Iris pigment epithelial cell (primary cell): ENCODE measurements at regions not wholly inside any gene's neighbourhood (a gene's known extent, or its start where the extent isn't known, plus 50 kb on each side); places are given as distances from the start of the nearest gene placed in this dataset.

ENCODE experiments used
- DNase-seq: peaks from one replicate; pipeline ENCODE4 v3.0.0-alpha.2; 2011; ENCODE audit warnings: low read depth

- DNase-seq = no peak
Measured at GRCh38 chr6:169965657-169966311, 214.4 kb downstream of the ERMARD start.

- DNase-seq = no peak
Measured at GRCh38 chr6:169965239-169965638, 213.8 kb downstream of the ERMARD start.

DNA sequence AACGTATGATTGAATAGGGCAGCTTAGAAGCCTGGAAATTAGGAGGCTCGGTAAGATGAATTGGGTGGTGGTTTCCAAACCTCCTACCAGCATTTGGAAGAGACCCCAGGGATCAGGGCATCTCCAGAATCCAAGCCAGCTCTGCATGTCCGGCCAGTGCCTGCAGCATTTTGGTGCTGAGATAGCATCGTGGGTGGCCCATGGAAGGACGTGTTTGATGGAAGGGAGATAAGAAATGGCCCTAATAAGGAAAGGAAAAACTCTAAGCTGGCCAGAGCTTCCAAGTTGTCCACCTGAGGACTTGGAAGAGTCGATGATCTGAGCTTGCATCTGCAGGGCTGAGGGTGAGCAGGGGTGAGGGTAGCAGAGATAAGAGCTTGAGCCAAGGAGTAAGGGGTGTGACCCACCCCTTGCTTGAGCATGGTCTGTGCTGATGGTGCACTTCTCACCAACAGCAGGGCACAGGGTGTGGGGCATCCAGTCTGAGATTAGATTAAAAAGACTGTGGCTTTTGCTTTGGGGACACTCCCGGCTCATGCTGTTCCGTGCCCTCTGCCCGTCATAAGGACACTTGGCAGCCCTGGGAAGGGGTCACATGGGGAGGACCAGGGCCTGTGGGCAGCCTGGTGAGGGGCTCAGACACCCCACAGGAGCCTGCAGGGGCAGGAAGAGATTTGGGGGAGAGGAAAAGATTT is 213.2 kb downstream of the ERMARD start:
- no peak for DNase-seq

DNA sequence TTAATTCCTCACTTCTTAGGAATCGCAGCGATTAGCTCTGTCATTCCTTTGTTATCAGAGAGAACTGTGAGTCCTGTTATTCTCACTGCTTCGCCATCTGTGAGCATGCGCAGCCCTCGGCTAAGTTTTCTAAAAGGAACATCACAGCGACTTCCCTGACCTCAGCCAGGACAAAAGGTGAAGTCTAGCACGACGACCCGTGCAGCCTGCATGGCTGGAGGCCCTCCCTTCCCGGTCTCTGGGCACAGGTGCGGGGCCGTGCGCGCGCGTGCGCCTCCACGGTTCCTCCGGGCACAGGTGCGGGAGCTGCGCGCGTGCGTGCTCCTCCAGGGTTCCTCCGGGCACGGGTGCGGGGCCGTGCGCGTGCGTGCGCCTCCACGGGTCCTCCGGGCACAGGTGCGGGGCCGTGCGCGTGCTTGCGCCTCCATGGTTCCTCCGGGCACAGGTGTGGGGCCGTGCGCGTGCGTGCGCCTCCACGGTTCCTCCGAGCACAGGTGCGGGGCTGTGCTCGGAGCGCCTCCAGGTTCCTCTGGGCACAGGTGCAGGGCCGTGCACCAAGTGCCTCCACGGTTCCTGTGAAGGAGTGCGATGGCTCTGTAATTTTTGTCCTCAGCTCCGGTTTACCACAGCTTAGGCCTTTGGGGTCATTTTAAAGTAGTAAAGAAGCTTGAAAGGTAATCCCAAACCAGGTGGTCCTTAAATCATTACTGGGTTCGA is 212.3 kb downstream of the ERMARD start:
- no peak for DNase-seq

GRCh38 chr6:169962604-169963469 is 211.4 kb downstream of the ERMARD start:
- no peak for DNase-seq

DNA sequence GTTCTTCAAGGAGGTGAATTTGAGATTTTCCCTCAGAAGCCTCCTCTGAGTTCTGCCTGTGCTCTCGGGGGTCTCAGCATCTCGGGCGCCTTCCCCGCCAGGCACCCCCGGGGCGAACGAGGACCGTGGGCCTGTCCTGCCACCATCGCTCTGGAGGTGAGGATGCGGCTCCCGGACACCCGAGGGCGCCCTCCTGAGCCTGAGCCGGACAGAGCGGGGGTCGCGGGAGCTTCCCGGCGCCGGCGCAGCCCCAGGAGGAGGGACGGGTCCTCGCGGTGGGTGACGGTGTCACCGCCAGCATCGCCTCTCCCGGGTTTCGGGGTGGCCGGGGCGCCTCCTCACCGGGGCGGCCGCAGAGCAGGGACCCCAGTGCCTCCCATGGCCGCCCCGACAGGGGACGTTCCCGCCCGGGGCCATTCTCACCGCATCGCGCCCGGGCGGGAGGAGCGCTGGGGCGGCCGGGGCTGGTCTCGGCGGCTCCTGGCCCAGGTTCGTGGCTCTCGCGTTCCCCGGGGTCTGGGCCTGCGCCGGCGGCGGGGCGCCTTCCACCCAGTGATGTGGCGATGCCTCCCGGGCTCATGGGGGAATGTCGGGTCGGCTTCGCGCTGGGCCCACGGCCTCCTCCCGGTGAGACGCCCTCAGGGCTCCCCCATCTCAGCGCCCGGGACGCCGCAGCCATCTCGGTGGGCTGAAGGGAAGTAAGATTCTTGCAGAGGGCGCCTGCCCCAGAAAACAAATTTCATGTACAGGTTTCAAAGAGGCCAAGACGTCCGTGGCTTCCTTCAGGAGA is 210.5 kb downstream of the ERMARD start:
- no peak for DNase-seq

DNA sequence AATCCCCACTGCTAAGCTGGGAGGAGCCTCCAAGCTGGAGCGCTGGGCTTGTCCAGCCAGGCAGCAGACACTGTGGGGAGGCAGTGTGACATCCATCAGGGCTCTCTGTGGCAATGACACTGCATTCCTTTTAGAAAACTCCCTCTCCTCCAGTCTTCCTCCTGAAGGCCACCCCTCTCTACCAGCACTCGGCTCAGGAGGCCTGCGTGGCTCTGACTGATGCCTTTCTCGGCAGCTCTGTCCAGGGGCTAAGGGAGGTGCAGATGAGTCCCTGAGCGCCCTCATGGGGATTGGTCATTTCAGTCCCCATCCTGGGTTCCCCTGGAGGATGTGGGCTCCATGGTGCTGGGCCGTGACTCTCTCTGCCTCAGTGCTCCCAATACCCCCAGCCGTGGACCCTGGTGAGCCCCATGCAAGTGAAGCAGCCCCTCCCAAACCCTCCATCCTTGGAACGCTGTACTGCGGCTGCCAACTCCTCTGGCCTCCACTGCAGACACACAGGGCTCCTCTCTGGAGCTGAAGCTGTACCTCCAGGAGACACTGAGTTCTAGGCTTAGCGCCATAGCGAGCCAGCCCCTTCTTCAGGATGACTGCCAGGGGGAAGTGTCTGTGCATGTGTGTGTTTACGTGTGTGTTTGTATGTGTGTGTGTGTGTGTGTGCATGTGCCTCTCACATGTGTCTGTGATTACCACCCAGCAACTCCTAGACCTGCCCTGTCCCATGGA is 209.6 kb downstream of the ERMARD start:
- no peak for DNase-seq

- no peak for DNase-seq
Measured at GRCh38 chr6:169960521-169960885, 209.1 kb downstream of the ERMARD start.

GRCh38 chr6:169960003-169960344 is 208.6 kb downstream of the ERMARD start:
- no peak for DNase-seq

GRCh38 chr6:169959136-169960002 is 207.9 kb downstream of the ERMARD start:
- no peak for DNase-seq

DNA sequence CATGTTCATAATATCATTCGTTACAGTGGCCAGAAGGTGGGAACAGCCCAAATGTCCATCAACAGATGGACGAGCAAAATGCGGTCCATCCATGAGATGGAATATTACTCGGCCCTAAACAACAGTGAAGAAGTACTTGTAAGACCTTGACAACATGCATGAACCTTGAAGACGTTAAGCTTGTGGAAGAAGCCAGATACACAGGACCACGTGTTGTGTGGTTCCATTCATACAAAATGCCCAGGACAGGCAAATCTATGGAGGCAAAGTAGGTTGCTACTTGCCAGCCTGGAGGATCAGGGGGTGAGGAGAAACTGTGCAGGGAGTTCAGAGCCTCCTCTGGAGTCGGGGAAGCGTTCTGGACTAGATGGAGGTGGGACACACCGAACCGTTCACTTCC is 207.1 kb downstream of the ERMARD start:
- DNase-seq = no peak

- no peak for DNase-seq
Measured at GRCh38 chr6:169957351-169957963, 206.0 kb downstream of the ERMARD start.

- DNase-seq = no peak
Measured at GRCh38 chr6:169956580-169956979, 205.2 kb downstream of the ERMARD start.

- no peak for DNase-seq
Measured at GRCh38 chr6:169955731-169956437, 204.5 kb downstream of the ERMARD start.

- DNase-seq = no peak
Measured at GRCh38 chr6:169954977-169955376, 203.6 kb downstream of the ERMARD start.

DNA sequence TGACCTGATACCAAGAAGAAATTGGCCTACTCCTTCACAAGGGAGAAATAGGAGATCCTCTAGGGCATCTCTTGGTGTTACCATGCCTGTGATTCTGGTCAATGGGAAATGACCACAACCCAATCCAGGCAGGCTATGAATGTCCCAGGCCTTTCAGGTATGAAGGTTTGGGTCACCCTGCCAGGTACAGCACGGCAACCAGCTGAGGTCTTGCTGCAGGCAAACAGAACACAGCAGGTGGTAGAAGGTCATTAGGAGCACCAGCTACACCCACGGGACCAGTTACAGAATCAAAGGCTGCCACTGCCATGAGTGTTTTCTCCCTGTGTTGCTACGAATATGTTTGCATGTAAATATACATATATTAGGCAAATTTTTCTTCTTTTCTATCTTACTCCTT is 202.3 kb downstream of the ERMARD start:
- no peak for DNase-seq

DNA sequence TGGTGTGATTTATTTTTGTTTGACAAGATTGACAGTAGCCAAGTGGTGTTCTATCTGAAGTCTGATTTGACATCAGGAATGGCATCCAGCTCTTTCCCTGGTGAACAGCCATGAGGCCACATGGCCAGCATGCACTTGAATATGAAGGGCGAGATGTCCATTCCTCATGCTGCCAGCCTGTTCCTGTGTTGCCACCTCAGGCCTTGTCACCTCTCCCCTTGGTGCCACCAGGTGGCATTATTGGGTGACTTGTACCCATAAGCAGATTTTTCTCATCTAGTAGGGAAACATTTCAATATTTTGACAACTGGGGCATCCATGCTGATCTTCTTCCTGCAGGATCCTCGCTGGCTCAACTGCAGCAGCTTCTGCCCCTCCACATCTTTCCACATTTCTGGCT is 199.1 kb downstream of the ERMARD start:
- no peak for DNase-seq

- no peak for DNase-seq
Measured at GRCh38 chr6:169949511-169950097, 198.2 kb downstream of the ERMARD start.

DNA sequence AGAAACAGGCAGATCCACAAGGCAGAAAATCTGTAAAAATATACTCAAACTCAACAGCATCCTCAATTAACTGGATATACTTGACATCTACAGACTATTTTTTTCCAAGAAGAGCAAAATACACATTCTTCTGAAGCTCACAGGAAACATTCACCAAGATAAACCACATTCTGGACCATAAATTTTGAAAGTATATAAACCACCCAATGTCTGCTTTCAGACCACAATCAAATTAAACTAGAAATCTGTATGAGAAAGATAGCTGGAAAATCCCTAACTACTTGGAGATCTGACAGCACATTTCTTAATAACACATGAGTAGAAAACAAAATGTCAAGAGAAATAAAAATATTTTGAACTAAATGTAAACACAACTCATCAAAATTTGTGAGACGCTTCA is 195.5 kb downstream of the ERMARD start:
- no peak for DNase-seq
